HCT116 (cell line): ENCODE measurements at regions not wholly inside any gene's neighbourhood (a gene's known extent, or its start where the extent isn't known, plus 50 kb on each side); places are given as distances from the start of the nearest gene placed in this dataset.

Experiments
- ATAC-seq: fragments of 200-7000 bp; cut with Tn5 transposase; 2 replicates; pipeline ENCODE4 v1.9.1; 2020; ENCODE audit warnings: mild to moderate bottlenecking, moderate library complexity
- BruUV-seq: library from RNA; stranded (reverse); fragments of 400-500 nt; replicated peaks from 2 replicates; lab custom pipeline; 2021; lab: Mats Ljungman, UMichigan
- CTCF ChIA-PET: fragments of 300-600 bp; sonication (Branson Sonifier 250); formaldehyde crosslinking; loops from one replicate; lab custom pipeline; 2021; ENCODE audit warnings: antibody characterized with exemption; lab: Charles Lee
- POLR2A ChIA-PET: fragments of 300-600, 350-600 bp; sonication (Branson Sonifier 250); formaldehyde crosslinking; loops from one replicate; lab custom pipeline; 2021; ENCODE audit warnings: antibody characterized with exemption; lab: Charles Lee
- RAD21 ChIA-PET, 2 experiments: fragments of 300-600 bp; sonication (Branson Sonifier 250); formaldehyde crosslinking; loops; one replicate each; lab custom pipeline; 2023; ENCODE audit warnings: low total read pairs in 2 of 2; ENCODE audit not compliant: uncharacterized antibody in 2 of 2, unreplicated experiment in 2 of 2, low non-redundant PET in 1 of 2; lab: Charles Lee
- DNase-seq: peaks from one replicate; pipeline ENCODE4 v3.0.0-alpha.2; 2010; ENCODE audit warnings: low read depth, low spot score
- H2AFZ ChIP-seq: fragments of 200-600 bp; shearing (Covaris generic), sonication (generic); 2 replicates; pipeline ENCODE4 v1.6.1; 2017; ENCODE audit warnings: low read depth, mixed run types, mixed read lengths, antibody characterized with exemption, low read length; ENCODE audit not compliant: poor library complexity, severe bottlenecking
- H3K27ac ChIP-seq: 2 replicates; pipeline ENCODE4 v1.5.1; 2012; ENCODE audit warnings: low read depth, low read length
- H3K27me3 ChIP-seq: fragments of 200-600 bp; sonication (generic); 2 replicates; pipeline ENCODE4 v1.6.1; 2016; ENCODE audit warnings: mixed run types, low read length, mixed read lengths; ENCODE audit not compliant: insufficient read depth
- H3K36me3 ChIP-seq, 2 experiments: fragments of 200-500 bp in 1 of 2; fragments of 200-600 bp in 1 of 2; sonication (Bioruptor generic) in 1 of 2; sonication (generic) in 1 of 2; 2 replicates each; pipeline versions ENCODE4 v1.5.1 to v1.6.1; 2014 to 2016; ENCODE audit warnings: low read length in 2 of 2, inconsistent platforms in 1 of 2, mixed read lengths in 1 of 2, mixed run types in 1 of 2; ENCODE audit not compliant: insufficient read depth in 2 of 2, control insufficient read depth in 1 of 2
- H3K4me1 ChIP-seq, 2 experiments: fragments of 200-600 bp in 1 of 2; sonication (generic) in 1 of 2; 2 replicates each; pipeline versions ENCODE4 v1.5.1 to v1.6.1; 2012 to 2017; ENCODE audit warnings: low read length in 2 of 2, inconsistent platforms in 1 of 2, mild to moderate bottlenecking in 1 of 2, mixed read lengths in 1 of 2, mixed run types in 1 of 2, moderate library complexity in 1 of 2; ENCODE audit not compliant: insufficient read depth in 2 of 2, control insufficient read depth in 1 of 2
- H3K4me2 ChIP-seq: fragments of 200-600 bp; sonication (generic); 2 replicates; pipeline ENCODE4 v1.6.1; 2017; ENCODE audit warnings: mixed run types, low read length, mixed read lengths
- H3K4me3 ChIP-seq, 2 experiments: fragments of 200-600 bp in 1 of 2; sonication (generic) in 1 of 2; replicated peaks in 1 of 2; 2 replicates each; pipeline ENCODE4 v1.5.1; 2011 to 2016; ENCODE audit warnings: low read length in 2 of 2, control low read depth in 1 of 2, low read depth in 1 of 2, mild to moderate bottlenecking in 1 of 2, mixed read lengths in 1 of 2, mixed run types in 1 of 2
- H3K79me2 ChIP-seq: fragments of 200-600 bp; sonication (generic); 2 replicates; pipeline ENCODE4 v1.6.1; 2017; ENCODE audit warnings: mild to moderate bottlenecking, mixed run types, low read length, moderate library complexity, mixed read lengths; ENCODE audit not compliant: insufficient read depth
- H3K9ac ChIP-seq: fragments of 200-600 bp; sonication (generic); 2 replicates; pipeline ENCODE4 v1.6.1; 2016; ENCODE audit warnings: low read length, mixed read lengths
- H3K9me2 ChIP-seq: fragments of 200-600 bp; sonication (generic), shearing (Covaris generic); 2 replicates; pipeline ENCODE4 v1.6.1; 2017; ENCODE audit warnings: mixed run types, mild to moderate bottlenecking, moderate library complexity; ENCODE audit not compliant: insufficient read depth
- H3K9me3 ChIP-seq, 2 experiments: fragments of 200-500 bp in 1 of 2; fragments of 200-600 bp in 1 of 2; sonication (Bioruptor generic) in 1 of 2; sonication (generic) in 1 of 2; 2 replicates each; pipeline ENCODE4 v1.6.1; 2014 to 2017; ENCODE audit warnings: low read length in 2 of 2, mixed read lengths in 2 of 2, inconsistent platforms in 1 of 2, low read depth in 1 of 2, mild to moderate bottlenecking in 1 of 2, mixed run types in 1 of 2, moderate library complexity in 1 of 2; ENCODE audit not compliant: control insufficient read depth in 1 of 2, insufficient read depth in 1 of 2
- H4K20me1 ChIP-seq: fragments of 200-600 bp; sonication (generic), shearing (Covaris generic); 2 replicates; pipeline ENCODE4 v1.6.1; 2017; ENCODE audit warnings: mixed run types, mild to moderate bottlenecking, moderate library complexity; ENCODE audit not compliant: insufficient read depth
- ATF3 ChIP-seq: IDR thresholded peaks from 2 replicates; pipeline ENCODE4 v1.6.1; 2012
- CTCF ChIP-seq, 3 experiments: fragments of 200-600 bp in 1 of 3; sonication (generic) in 1 of 3; IDR thresholded peaks in 2 of 3; conservative IDR thresholded peaks in 1 of 3; 2 replicates each; pipeline ENCODE4 v1.5.1; 2012 to 2017; ENCODE audit warnings: low read depth in 2 of 3, low read length in 2 of 3, antibody characterized with exemption in 1 of 3, borderline replicate concordance in 1 of 3, control low read depth in 1 of 3, mild to moderate bottlenecking in 1 of 3, mixed read lengths in 1 of 3, mixed run types in 1 of 3, moderate library complexity in 1 of 3; ENCODE audit not compliant: insufficient read depth in 1 of 3
- EZH2 ChIP-seq: fragments of 200-600 bp; sonication (generic); IDR thresholded peaks from 2 replicates; pipeline ENCODE4 v1.6.1; 2017; ENCODE audit warnings: antibody characterized with exemption, mixed run types
- EZH2phosphoT487 ChIP-seq: fragments of 200-600 bp; IDR thresholded peaks from 2 replicates; pipeline ENCODE4 v1.6.1; 2018; ENCODE audit warnings: antibody characterized with exemption, borderline replicate concordance
- MAX ChIP-seq: IDR thresholded peaks from 2 replicates; pipeline ENCODE4 v1.6.1; 2012
- POLR2AphosphoS5 ChIP-seq: IDR thresholded peaks from 2 replicates; pipeline ENCODE4 v1.6.1; 2011; ENCODE audit warnings: mild to moderate bottlenecking, low read depth, low read length, moderate library complexity
- REST ChIP-seq: IDR thresholded peaks from 2 replicates; pipeline ENCODE4 v1.6.1; 2012; ENCODE audit warnings: low read depth
- SIN3A ChIP-seq: IDR thresholded peaks from 2 replicates; pipeline ENCODE4 v1.6.1; 2012; ENCODE audit warnings: low read depth
- SRF ChIP-seq: IDR thresholded peaks from 2 replicates; pipeline ENCODE4 v1.6.1; 2012; ENCODE audit warnings: low read depth
- TCF7L2 ChIP-seq: IDR thresholded peaks from 2 replicates; pipeline ENCODE4 v1.7.0; 2011; ENCODE audit warnings: borderline replicate concordance, inconsistent platforms; ENCODE audit not compliant: insufficient read depth, insufficient read length; ENCODE audit errors: extremely low read depth
- YY1 ChIP-seq: IDR thresholded peaks from 2 replicates; pipeline ENCODE4 v1.6.1; 2011; ENCODE audit warnings: low read length, low read depth, moderate library complexity, mild to moderate bottlenecking; ENCODE audit not compliant: insufficient replicate concordance; ENCODE audit errors: extremely low read depth
- intact Hi-C: fragments of 100-400 bp; cut with micrococcal nuclease; formaldehyde crosslinking; loops from 2 replicates; pipeline ENCODE4 v1.10.0; 2022

- TF ChIP-seq EZH2phosphoT487: no peak
- no peak for TF ChIP-seq MAX
- TF ChIP-seq POLR2AphosphoS5: no peak
- TF ChIP-seq ATF3: no peak
- TF ChIP-seq SRF: no peak
- no peak for TF ChIP-seq TCF7L2
- TF ChIP-seq EZH2: no peak
- no peak for TF ChIP-seq SIN3A
- TF ChIP-seq, all 23 proteins: peak for 0
Observed at GRCh38 chr1:239856924-239857323, 234.8 kb upstream of the FMN2 start (continued).

GRCh38 chr1:239858057-239858456 is 233.6 kb upstream of the FMN2 start:
- BruUV-seq: no TSS peak
- ChIA-PET POLR2A (no interaction called here), RAD21 (no interaction called here), CTCF (no interaction called here)
- H3K9ac ChIP-seq: no peak overlapping the region
- no peak overlapping the region for H2AFZ ChIP-seq
- H3K4me3 ChIP-seq: no peak overlapping the region
- intact Hi-C loops: no loop called here
- H3K36me3 ChIP-seq: no peaks in the 10 kb centered on the region
- no peak overlapping the region for H3K4me2 ChIP-seq
- H4K20me1 ChIP-seq: no peaks in the 10 kb centered on the region
- DNase-seq: no peak
- no peaks in the 10 kb centered on the region for H3K27me3 ChIP-seq
- no peak for TF ChIP-seq REST
- no peak for TF ChIP-seq POLR2AphosphoS5
- TF ChIP-seq EZH2: no peak
- TF ChIP-seq CTCF (IDR thresholded peaks at IDR 0.05 in 2 of 3, conservative IDR thresholded peaks at IDR 0.05 in 1 of 3; ENCODE audit: borderline replicate concordance in 1 of 3, insufficient read depth in 1 of 3, low read depth in 2 of 3, low read length in 2 of 3): no peak
- no peak for TF ChIP-seq YY1
- TF ChIP-seq SIN3A: no peak
- no peak for ATAC-seq
- no peaks in the 10 kb centered on the region for H3K4me1 ChIP-seq
- no peak overlapping the region for H3K27ac ChIP-seq
- H3K9me3 ChIP-seq: peaks cover 0 to 9% of the 10 kb centered on the region in 2 experiments; a peak in 2 of 4 replicates
- no peaks in the 10 kb centered on the region for H3K79me2 ChIP-seq
- H3K9me2 ChIP-seq: no peaks in the 10 kb centered on the region
